ENCODE measurements at regions not wholly inside any gene's neighbourhood (a gene's known extent, or its start where the extent isn't known, plus 50 kb on each side); places are given as distances from the start of the nearest gene placed in this dataset.
A peak's percentile ranks its signal among the peaks of the same experiment; 100 is the strongest.

GRCh38 chr2:62315476-62315875 is 119.6 kb downstream of the B3GNT2 start:
- no peak for TF ChIP-seq CTCF (IDR thresholded peaks at IDR 0.05)
- no peak for DNase-seq (ENCODE audit: low spot score in 2 of 2)
- no peak overlapping the region for H3K4me3 ChIP-seq
- H3K27ac ChIP-seq: no peak overlapping the region
- no peaks in the 10 kb centered on the region for H3K9me3 ChIP-seq
- intact Hi-C loops (cut with DNase I): no loop called here
- no peaks in the 10 kb centered on the region for H3K4me1 ChIP-seq
- H3K27me3 ChIP-seq: no peaks in the 10 kb centered on the region
- H3K36me3 ChIP-seq: no peaks in the 10 kb centered on the region

GRCh38 chr2:62314291-62314690 is 118.4 kb downstream of the B3GNT2 start:
- TF ChIP-seq CTCF (IDR thresholded peaks at IDR 0.05): no peak
- intact Hi-C loops (cut with DNase I): no loop called here
- no peak overlapping the region for H3K27ac ChIP-seq
- no peak overlapping the region for H3K4me3 ChIP-seq
- no peaks in the 10 kb centered on the region for H3K4me1 ChIP-seq
- DNase-seq (ENCODE audit: low spot score in 2 of 2): no peak
- H3K27me3 ChIP-seq: no peaks in the 10 kb centered on the region
- H3K36me3 ChIP-seq: no peaks in the 10 kb centered on the region
- no peaks in the 10 kb centered on the region for H3K9me3 ChIP-seq

- TF ChIP-seq CTCF (IDR thresholded peaks at IDR 0.05): no peak
- no peaks in the 10 kb centered on the region for H3K27me3 ChIP-seq
- H3K27ac ChIP-seq: no peak overlapping the region
- no peak overlapping the region for H3K4me3 ChIP-seq
- no peaks in the 10 kb centered on the region for H3K36me3 ChIP-seq
- no peak for DNase-seq (ENCODE audit: low spot score in 2 of 2)
- no peaks in the 10 kb centered on the region for H3K9me3 ChIP-seq
- no peaks in the 10 kb centered on the region for H3K4me1 ChIP-seq
- intact Hi-C loops (cut with DNase I): no loop called here
Observed at GRCh38 chr2:62313449-62314227, 117.7 kb downstream of the B3GNT2 start.

- DNase-seq (ENCODE audit: low spot score in 2 of 2): no peak
- intact Hi-C loops (cut with DNase I): no loop called here
- peak overlapping the region; percentile 15 to 50 for H3K4me3 ChIP-seq
- H3K4me1 ChIP-seq: peaks cover 0 to 3% of the 10 kb centered on the region in 2 donors
- no peak for TF ChIP-seq CTCF (IDR thresholded peaks at IDR 0.05)
- no peaks in the 10 kb centered on the region for H3K9me3 ChIP-seq
- peak overlapping the region in 1 of 2 donors; percentile 29 for H3K27ac ChIP-seq
- H3K36me3 ChIP-seq: no peaks in the 10 kb centered on the region
- H3K27me3 ChIP-seq: no peaks in the 10 kb centered on the region
Observed at GRCh38 chr2:62309465-62310091, 113.7 kb downstream of the B3GNT2 start.

- intact Hi-C loops (cut with DNase I): no loop called here
- TF ChIP-seq CTCF (IDR thresholded peaks at IDR 0.05): no peak
- Histone ChIP-seq H3K36me3 (no peaks in the 10 kb centered on the region), H3K27me3 (no peaks in the 10 kb centered on the region), H3K27ac (peak overlapping the region in 1 of 2 donors; percentile 29), H3K4me1 (peaks cover 0 to 3% of the 10 kb centered on the region in 2 donors), H3K4me3 (no peak overlapping the region), H3K9me3 (no peaks in the 10 kb centered on the region)
- DNase-seq (ENCODE audit: low spot score in 2 of 2): no peak
Observed at GRCh38 chr2:62309081-62309464, 113.2 kb downstream of the B3GNT2 start.
